ENCODE measurements at regions not wholly inside any gene's neighbourhood (a gene's known extent, or its start where the extent isn't known, plus 50 kb on each side); places are given as distances from the start of the nearest gene placed in this dataset.
"Not testable (repeated sequence)": the region's sequence is repeated elsewhere in the genome, so short reads cannot be mapped to it uniquely, and the experiment has no call there.

DNA sequence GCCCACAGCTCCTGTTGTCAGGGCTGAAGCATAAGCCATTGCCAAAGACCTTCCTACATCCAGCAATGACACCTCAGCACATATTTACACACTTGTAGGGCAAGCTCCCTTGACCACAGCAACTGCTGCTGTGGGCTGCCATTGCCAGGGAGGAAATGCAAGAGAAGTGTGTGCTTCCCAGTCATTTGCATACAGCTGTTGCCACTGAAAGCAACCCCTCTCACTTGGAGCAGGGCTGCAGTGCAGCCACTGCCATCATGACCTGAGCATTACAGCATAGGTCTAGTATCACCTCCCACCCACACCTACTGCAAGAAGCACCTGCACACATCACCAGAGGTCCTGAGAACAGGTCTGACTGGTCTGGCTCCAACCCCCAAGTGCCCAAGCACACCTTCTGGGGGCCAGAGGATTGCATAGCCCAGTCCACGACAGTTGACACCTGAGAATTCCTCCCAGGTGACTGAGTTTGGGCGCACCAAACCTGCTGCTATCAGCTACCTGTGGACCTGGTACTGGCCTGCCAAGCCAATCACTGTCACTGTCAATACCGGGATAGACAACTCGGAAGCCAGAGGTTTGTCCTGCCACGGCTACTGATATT is 636.5 kb upstream of the SLIT2 start:
- no peak for DNase-seq (ENCODE audit: low read depth in 3 of 3)

DNA sequence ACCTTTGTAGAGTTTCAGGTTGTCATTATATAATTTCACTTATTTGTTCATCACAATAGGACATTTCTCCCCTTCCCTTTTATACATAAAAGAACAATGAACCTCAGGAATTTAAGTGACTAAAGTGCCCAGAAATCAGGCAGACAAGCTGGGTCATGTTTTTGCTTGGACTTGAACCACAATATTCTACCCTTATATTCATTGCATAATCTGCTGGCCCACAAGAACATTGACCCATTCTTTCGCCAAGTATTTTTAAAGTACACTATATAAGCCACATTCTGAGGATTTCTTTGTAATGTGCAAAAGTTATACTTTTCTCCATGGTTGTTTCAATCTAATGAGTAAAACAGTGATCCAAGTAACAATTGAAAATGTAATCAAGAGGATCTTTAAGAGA is 637.5 kb upstream of the SLIT2 start:
- no peak for DNase-seq (ENCODE audit: low read depth in 3 of 3)

DNA sequence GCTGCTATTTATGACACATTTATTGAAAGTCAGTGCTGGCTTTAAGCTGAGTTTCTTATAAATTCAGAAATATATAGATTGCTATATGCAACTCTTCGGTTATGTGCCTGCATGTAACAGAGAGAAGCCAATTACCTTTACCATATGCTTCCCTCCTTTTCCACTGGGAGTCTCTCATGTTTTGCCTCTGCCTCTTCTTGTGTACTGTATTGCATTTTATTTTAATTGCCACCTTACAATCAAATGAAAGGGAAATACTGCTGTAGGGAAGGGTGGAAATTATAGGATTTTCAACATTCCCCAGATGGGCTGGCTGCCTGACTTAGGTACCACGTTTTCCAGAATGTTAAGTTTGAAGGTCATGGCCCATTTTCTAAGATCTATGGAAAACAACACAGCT is 655.4 kb upstream of the SLIT2 start:
- DNase-seq (ENCODE audit: low read depth in 3 of 3) = no peak

DNA sequence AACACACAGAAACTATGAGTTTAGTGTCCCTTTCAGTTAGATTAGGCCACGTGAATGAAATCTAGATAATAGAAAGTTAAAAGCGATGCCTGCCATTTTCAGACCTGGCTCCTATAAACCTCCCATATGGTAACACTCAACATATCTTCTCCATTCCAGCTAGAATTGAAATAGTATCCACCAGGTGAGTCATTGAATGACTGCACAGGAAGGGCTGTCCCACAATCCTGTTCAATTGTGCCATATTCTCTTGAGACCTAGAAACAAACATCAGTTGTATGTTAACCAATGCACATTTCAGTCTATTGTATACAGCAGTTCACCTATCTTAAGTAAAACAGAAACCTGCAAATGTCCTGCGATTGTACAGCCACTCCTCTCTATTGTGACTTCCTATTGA is 659.3 kb upstream of the SLIT2 start:
- no peak for DNase-seq (ENCODE audit: low read depth in 3 of 3)

DNA sequence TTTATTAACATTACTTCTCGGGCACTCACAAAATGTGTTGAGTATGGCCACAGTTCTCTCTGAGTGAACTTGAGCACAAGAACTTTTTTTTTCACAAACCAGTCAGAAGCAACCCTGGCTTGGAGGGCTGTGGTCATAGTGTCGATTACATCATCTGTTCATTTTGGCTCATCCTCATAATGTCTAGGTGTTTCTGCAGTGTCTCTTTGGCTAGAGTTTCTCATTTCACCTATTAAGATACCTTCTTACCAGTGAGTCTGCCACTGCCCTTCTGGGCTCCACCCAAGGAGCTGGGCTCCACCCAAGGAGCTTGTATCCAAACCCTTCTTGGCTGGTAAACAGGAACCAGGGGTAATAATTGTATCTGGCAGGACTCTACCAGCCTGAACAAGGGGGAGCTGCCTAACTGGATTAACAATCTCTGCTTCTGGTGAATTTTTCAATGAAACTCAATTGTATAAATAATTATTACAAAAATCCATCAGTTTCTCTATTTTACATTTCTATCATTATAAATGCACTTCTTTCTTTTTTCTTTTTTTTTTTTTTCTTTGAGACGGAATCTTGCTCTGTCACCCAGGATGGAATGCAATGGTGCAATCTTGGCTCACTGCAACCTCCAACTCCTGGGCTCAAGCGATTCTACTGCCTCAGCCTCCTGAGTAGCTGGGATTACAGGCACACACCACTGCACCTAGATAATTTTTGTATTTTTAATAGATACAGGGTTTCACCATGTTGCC is 667.7 kb upstream of the SLIT2 start:
- no peak for DNase-seq (ENCODE audit: low read depth in 3 of 3)

DNA sequence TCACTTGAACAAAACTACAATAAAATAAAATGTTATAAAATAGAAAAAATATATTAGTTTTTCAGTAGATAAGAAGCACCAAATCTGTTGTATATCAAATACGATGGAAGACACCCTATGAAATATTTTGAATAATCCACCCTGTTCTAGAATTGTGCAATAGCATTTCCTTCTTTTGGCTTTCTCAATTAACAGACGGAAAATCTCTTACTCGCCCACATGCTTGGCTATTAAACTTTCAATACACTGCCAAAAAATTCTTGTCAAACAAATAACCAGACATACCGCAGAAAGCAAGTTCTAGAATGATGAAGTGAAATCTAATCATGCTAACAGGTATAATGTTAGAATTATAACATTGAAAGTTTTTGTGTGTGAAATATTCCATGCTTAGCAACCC is 671.6 kb upstream of the SLIT2 start:
- no peak for DNase-seq (ENCODE audit: low read depth in 3 of 3)

DNA sequence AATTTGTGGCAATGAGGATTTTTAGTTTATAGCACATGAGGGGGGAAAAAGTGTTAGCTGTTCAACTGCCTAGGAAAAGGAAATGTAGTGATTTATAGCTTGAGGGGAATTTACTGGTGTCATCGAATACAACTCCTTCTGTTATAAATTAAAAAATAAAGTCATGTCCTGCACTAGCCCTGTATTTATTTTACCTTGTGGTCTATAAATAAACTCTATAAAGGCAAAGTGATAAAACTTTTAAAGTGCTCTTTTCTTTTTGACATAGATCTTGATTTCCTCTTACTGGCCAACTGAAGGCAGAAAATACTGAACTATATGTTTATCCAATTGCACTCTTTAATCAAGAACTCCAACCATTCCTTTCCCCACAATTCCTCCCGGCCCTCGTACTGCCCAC is 672.1 kb upstream of the SLIT2 start:
- no peak for DNase-seq (ENCODE audit: low read depth in 3 of 3)

DNA sequence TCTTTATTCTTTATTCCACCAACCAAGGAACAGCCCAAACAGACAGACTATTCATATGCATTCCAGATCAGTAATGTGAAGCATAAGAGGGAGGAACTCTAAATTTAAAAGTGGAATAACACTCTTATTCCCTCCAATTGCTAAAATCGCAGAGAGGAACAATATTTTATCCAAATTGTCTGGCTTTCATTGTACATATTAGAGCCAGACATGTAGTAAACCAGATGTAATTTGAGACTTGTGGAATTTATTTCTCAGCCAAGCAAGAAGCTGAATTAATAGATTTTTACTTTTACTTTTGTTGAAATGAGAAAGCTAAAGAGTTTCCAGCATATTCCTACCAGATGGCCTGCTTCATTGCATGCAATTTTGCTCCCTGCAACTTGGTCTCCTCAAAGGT is 674.6 kb upstream of the SLIT2 start:
- no peak for DNase-seq (ENCODE audit: low read depth in 3 of 3)

DNA sequence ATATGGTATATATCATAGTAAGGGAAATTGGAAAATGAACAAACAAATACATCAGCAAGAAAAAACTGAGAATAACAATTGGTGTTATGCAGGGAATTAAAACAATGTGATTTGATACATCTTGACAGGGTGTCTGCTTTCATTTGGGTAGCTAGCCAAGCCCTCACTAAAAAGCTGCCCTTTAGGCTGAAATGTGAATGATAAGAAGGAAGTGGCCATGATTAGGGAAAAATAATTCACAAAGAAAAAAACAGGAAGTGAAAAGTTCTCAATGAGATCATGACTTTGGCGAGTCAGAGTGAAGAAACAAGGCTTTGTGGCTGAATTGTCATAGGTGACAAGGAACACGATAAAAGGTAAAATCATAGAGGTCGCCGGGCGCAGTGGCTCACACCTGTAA is 675.8 kb upstream of the SLIT2 start:
- no peak for DNase-seq (ENCODE audit: low read depth in 3 of 3)

DNA sequence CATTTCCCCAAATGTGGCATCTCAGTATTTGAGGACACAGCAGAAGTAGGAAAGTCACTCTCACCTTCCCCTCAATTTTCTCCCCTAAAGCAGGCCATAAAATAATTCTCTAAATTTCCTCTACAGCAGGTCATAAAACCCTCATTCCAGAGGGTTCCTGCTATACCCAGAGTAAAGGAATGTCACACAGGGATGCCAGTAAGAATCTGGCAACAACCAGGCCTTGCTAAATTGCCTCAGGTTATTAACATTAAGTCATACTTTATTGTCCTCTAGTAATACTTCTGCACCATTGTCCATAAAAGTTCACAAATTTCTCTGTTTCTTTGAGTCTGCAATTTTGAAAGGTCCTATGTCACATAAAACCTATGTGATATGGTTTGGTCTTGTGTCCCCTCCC is 685.7 kb upstream of the SLIT2 start:
- DNase-seq (ENCODE audit: low read depth in 3 of 3) = no peak

DNA sequence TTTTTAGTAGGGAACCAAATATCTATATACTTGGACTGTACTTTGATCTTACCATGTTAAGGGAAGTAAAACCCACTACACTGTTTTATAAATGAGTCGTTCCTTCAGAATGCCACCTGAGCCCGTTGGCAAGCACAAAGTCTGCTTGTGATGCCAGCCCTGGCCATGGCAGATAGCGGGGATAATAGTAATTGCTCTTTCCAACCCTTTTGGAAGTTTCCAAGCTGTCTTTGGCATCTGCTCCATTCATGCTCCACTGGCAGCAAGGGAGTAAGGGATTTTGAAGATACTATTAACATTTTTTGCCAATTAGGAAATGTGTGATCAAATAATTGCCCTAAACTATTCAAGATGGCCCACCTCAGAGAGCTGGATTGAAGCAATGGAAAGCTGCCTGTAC is 689.2 kb upstream of the SLIT2 start:
- no peak for DNase-seq (ENCODE audit: low read depth in 3 of 3)

DNA sequence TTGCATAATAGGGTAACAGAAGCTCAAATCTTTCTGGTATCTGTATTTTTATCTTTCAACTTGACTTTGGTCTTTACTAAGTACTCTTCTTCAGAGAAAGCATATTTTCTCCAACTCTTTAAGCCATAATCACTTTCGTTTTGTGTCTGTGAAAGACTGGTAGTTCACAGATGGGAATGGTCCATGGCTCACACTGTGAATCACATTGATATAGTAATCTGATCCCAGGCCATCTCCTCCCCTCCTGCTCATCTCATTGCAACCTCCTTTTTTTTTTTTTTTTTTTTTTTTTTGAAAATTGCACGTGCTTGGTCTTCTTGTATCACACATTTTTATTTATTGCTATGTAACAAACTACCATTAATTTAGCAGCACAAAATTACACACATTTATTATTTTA is 694.5 kb upstream of the SLIT2 start:
- no peak for DNase-seq (ENCODE audit: low read depth in 3 of 3)

DNA sequence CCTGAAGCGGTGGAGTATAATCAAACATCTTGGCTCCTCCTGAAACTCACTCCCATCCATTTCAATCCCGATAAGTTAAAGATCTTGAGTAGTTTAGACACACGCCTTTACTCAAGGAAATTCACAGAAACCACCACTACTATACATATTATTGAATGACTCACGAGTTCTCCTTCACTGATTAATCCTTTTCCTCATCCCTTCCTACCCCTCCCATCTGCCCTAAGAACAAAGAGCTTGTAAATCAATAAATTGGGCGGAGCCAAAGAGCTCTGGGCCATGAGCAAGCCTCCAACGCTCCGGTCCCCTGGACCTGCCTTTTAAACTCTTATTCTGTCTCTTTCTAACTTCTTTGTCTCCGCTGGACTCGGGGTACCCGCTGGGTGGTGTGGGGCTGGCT is 695.4 kb upstream of the SLIT2 start:
- not testable (repeated sequence) for DNase-seq (ENCODE audit: low read depth in 3 of 3)

DNA sequence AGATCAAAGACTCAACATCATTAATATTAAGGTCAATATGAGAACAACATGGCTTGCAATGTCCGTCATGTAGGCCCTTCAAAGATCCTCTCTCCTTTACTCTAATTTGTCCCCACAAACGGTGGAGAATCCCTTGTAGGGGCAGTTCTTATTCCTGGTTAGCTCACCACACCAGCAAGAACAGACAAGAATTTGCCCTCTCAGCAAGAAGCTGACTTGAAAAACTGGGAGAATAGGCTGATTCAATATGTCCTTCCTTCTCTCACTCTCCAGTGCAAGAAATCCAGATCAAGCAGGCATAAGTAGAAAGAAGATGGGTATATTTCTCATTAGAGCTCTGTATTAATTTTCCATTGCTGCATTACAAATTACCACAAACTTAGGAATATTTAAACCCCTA is 704.2 kb upstream of the SLIT2 start:
- no peak for DNase-seq (ENCODE audit: low read depth in 3 of 3)

DNA sequence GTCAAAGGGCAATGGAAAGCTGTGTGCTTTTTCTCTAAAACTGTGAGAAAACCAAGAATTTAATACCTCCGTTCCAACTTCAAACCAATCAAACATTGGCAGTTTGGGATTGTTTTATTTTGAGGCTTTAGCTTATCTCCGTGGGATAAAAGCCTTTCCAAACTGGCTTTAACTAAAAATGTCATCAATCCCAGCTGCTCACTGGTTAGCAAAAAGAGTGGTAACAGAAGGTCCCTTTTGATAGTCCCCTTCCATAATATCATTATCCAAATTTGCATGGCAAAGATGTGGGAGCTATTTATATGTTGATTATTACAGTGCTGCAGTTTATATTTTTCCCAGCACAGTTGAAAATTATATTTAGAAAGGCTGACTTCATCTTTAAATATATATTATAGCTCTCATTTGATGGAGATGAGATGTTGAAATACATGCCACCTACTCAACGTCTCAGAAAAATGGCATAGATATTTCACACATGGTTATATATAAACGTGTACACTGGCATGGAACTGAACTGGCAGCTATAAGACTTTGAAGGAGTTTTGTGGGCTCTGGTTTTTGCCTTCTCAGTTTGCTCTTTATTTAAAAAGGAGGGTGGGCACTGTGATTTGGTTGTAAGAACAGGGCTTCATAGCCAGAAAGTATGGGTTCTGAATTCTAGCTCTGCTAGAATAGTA is 707.1 kb upstream of the SLIT2 start:
- DNase-seq (ENCODE audit: low read depth in 3 of 3) = no peak

DNA sequence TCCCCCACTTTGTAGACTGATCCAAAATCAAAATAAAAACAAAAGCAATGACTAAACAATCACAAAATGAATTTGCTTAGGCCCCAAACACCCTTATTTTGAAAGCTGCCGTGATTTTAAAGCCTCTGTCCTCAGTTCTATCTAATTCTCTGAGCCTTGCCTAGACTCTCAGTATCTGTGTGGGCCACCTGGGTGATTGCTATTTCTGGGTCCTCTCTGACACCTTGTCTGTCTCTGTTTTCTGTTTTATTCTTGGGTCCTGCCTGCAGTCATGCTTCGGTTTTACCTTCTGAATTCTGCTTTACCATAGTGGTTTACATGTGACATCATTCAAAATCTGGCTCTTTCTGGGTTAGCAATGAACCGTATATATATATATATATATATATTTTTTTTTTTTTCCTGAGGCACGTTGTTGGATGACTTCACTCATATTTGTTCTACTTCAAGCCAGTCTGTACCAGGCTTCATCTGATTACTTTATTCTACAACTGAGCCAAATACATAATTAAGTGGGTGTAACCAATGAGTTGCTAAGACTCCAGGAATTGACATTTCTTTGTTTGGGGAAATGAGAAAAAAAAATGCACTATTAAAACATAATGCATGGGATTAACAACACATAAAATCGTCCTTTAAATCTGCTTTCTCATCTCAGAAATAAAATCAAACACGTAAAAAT is 710.7 kb upstream of the SLIT2 start:
- DNase-seq (ENCODE audit: low read depth in 3 of 3) = no peak

DNA sequence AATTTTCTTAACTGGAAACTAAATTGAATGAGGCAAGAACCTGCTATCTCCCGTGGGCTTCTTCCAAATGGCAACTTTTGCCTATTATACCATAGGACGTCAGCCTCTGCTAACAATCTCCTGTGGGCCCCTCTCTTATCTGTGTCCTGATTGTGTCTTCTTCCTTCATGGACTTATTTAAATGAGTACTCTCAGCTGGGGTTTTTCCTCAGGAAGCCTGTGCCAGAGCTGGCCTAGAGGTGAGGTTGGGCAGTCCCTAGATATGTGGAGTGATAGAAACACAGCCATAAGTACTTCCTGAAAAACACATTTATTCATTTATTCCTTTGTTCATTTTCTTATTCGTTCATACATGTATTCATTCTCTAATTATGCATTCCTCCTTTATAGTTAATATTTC is 712.5 kb upstream of the SLIT2 start:
- no peak for DNase-seq (ENCODE audit: low read depth in 3 of 3)

DNA sequence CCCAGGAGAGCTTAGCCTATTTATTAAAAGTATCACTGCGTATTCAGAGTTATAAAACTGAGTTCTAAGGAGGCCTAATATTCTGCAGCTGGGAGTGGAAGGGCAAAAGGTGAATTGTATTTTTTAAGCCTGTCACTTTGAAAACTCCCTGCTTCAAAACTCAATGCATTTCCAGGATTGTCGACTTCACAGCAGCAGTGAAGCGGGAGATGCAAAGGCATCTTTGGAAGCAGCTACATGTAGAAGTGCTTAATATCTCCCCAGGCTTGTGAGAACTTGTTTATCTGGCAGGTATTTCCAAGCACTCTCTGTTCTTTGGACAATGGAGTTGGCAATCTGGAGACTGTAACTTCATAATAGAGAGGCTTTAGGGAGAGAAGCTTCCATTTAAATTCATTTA is 717.5 kb upstream of the SLIT2 start:
- DNase-seq (ENCODE audit: low read depth in 3 of 3) = no peak

DNA sequence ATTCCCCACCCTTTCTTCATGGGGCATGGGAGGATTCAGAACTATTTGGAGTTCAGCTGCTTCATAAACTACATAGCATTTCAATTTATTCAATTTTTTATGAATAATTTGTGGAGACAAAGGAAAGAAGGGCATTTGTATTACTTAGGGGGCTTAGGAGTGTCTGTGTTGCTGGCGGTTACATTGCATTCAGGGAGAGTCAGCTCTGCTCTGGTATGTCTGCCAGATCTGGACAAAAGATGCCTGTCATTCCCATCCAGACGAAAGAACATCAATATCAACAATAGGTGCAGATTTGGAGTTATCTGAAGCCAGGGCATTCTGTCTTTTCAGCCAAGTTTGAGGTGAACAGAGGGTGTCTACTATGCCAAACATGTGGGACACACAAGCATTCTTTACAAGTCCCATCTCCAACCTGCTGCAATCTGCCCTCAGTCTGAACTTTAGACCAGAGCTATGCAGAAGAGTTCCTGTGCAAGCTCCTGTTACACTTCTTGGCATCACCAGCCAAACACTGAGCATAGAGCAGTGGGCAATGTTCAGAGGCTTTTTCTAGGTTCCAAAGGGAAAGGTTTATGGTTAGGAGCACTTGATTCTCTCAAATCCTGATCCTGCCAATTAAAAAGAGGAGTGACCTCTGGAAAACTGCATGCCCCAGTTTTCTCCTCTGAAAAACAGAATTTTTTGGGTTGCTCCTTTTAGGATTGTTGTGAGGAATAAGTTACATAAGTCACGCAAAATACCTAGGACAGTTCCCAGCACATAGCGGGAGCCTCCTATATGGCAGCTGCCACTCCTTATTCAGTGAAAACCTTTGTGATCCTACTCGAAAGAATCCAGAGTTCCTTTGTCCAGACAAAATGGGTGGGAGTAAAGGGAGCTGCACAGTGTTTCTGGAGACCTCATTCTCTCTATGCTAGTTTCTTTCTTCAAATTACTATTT is 719.5 kb upstream of the SLIT2 start:
- DNase-seq (ENCODE audit: low read depth in 3 of 3) = no peak

DNA sequence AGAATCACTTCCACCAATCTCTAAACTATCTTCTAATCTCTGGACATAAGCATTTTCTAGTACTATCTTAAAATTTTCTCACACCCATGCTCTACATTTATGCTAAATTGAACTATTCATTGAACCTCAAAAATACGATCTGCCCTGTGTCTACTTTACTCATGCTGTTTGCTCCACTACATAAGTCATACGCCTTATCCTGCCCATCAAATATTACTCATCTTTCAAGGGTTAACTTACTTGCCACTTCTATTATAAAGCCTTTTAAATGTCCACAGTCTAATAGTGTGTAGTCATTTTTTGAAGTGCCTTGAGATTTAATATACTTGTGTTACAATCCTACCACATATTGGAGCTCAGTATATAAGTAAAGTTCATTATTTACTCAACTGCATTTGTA is 727.7 kb upstream of the SLIT2 start:
- no peak for DNase-seq (ENCODE audit: low read depth in 3 of 3)

DNA sequence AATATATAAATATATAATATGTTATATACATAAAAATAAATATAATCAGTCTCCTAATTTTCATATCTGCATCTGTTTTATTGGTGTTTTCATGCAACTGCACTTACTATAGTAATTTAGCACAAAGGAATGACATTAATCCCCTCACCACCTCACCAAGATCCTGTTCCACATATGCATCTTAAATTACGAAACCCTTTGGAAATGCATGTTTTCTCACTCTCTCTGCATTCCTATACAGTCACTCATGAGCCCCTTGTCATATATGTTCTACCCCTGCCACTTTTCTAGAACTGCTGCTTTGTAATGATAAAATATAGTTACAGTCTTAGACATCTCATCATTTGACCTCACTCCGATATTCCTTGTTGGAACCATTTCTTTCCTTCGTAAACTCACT is 728.7 kb upstream of the SLIT2 start:
- DNase-seq (ENCODE audit: low read depth in 3 of 3) = no peak

All from stimulated activated CD4-positive, alpha-beta T cell treated with anti-CD3 and anti-CD28 coated beads, TNF-alpha, amount 100 ng/mL, for 48 hours (primary cell).